Progenitor cell of endocrine pancreas (in vitro differentiated cells): ENCODE measurements at regions not wholly inside any gene's neighbourhood (a gene's known extent, or its start where the extent isn't known, plus 50 kb on each side); places are given as distances from the start of the nearest gene placed in this dataset.

Experiments
- DNase-seq: peaks from one replicate; pipeline ENCODE4 v3.0.0; 2021; ENCODE audit warnings: low spot score; ENCODE audit not compliant: unreplicated experiment
- H3K27ac Mint-ChIP-seq: 2 replicates; pipeline ENCODE4 v1.8.0; 2021; ENCODE audit warnings: mild to moderate bottlenecking, moderate library complexity, mixed read lengths
- H3K27me3 Mint-ChIP-seq: 2 replicates; pipeline ENCODE4 v1.8.0; 2021; ENCODE audit warnings: mixed read lengths
- H3K36me3 Mint-ChIP-seq: 2 replicates; pipeline ENCODE4 v1.8.0; 2022; ENCODE audit warnings: mixed read lengths; ENCODE audit not compliant: insufficient read depth
- H3K4me1 Mint-ChIP-seq: 2 replicates; pipeline ENCODE4 v1.8.0; 2021; ENCODE audit warnings: low read depth, mixed read lengths
- H3K4me3 Mint-ChIP-seq: 2 replicates; pipeline ENCODE4 v1.8.0; 2021; ENCODE audit warnings: low read depth, mild to moderate bottlenecking, moderate library complexity, mixed read lengths
- H3K9me3 Mint-ChIP-seq: 2 replicates; pipeline ENCODE4 v1.8.0; 2021; ENCODE audit warnings: low read depth, mixed read lengths
- CTCF ChIP-seq: fragments of 200-600 bp; sonication (generic); IDR thresholded peaks from one replicate; pipeline ENCODE4 v1.5.0; 2021; ENCODE audit warnings: antibody characterized with exemption, mild to moderate bottlenecking; ENCODE audit not compliant: unreplicated experiment

DNA sequence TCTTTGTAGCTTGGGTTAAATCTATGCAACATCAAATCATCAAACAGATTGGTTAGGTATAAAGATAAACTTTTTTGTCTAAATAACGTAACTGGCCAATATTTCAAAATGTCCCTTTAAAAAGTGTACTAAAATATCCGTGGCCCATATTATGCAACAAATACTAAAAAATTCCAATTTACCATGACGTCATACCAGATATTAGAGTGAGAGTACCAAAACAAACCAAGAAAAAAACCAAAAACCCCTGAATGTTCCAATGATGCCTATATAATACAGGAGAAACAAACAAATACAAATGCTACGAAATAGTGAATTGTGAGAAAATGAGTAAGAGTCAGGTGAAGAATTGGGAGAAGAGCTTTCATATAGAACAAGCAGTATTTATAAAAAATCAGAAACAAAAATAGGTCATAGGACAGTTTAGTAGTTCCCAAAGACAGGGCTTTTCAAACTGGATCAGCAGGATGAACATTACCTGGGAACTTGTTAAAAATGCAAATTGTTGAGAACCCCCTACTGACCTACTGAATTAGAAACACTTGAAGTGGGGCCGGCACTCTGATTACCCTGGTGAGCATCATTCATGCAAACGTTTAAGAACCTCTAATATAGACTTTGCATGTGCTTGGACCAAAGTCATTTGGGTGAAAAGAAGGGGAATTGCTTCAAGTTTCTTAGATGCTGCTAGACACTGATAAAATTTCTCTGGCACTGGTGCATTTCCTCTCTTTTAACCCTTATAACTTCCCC, 753.7 kb downstream of the DSC3 start:
- H3K27ac Mint-ChIP-seq = no peak overlapping the region
- H3K27me3 Mint-ChIP-seq = no peaks in the 10 kb centered on the region
- H3K4me1 Mint-ChIP-seq = no peaks in the 10 kb centered on the region
- TF ChIP-seq CTCF = no peak
- H3K36me3 Mint-ChIP-seq = no peaks in the 10 kb centered on the region
- H3K9me3 Mint-ChIP-seq = no peaks in the 10 kb centered on the region
- H3K4me3 Mint-ChIP-seq = no peak overlapping the region
- no peak for DNase-seq

DNA sequence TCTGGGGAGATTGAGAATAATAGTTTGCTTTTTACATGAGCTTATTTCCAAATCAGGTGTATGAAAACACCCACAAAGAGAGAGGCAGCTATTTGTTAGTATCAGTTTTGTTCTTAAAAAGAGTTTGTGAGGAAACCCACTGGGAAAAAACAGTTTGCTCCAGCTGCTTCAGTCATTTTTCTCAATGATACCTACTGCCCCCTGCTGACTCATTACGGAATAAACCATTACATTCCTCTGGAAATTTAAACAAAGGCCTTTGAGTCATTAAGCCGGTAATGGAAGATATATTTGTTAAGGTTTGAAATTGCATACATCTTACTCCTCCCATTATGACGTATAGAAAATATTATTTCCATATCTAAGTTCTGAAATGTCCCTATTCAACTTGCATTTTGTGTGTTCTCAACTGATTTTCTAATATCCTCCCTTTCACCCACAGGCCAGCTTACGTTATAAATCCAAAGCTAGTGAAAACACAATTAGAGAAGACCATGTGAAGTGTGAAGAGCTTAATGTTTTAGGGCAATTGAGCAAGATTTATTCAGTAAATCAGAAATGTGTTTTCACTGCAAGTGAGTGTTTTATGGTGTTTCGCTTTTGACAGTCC, 761.6 kb downstream of the DSC3 start:
- H3K36me3 Mint-ChIP-seq = no peaks in the 10 kb centered on the region
- H3K27ac Mint-ChIP-seq = no peak overlapping the region
- H3K4me1 Mint-ChIP-seq = peaks cover 7% of the 10 kb centered on the region
- no peak overlapping the region for H3K4me3 Mint-ChIP-seq
- peak; percentile 78 for TF ChIP-seq CTCF
- no peaks in the 10 kb centered on the region for H3K27me3 Mint-ChIP-seq
- no peak for DNase-seq
- H3K9me3 Mint-ChIP-seq = no peaks in the 10 kb centered on the region

- Mint-ChIP-seq H3K27ac (no peak overlapping the region), H3K4me3 (no peak overlapping the region), H3K36me3 (no peaks in the 10 kb centered on the region), H3K9me3 (no peaks in the 10 kb centered on the region), H3K27me3 (no peaks in the 10 kb centered on the region), H3K4me1 (peaks cover 7% of the 10 kb centered on the region)
- DNase-seq = no peak
- TF ChIP-seq CTCF = no peak
These were observed 762.4 kb downstream of the DSC3 start for GRCh38 chr18:30280186-30280585.

- no peaks in the 10 kb centered on the region for H3K9me3 Mint-ChIP-seq
- H3K36me3 Mint-ChIP-seq = no peaks in the 10 kb centered on the region
- no peak overlapping the region for H3K27ac Mint-ChIP-seq
- no peak overlapping the region for H3K4me3 Mint-ChIP-seq
- no peak for DNase-seq
- no peak for TF ChIP-seq CTCF
- peaks cover 7% of the 10 kb centered on the region for H3K4me1 Mint-ChIP-seq
- H3K27me3 Mint-ChIP-seq = no peaks in the 10 kb centered on the region
These were observed 764.9 kb downstream of the DSC3 start for GRCh38 chr18:30277676-30278075.

DNA sequence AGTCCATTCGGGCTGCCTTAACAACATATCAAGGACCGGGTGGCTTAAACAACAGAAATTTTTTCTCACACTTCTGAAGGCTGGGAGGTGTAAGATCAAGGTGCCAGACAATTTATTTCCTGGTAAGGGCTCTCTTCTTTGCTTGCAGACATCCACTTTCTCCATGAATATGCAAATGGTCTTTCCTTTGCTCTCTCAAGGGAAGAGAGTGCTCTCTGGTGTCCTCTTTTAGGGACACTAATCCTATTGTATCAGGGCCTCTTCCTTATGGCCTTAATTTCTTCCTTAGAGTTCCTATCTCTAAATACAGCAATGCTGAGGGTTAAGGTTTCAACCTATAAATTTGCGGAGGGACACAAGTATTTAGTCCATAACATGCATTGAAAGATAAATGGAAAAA, 770.8 kb downstream of the DSC3 start:
- TF ChIP-seq CTCF = no peak
- H3K9me3 Mint-ChIP-seq = no peaks in the 10 kb centered on the region
- H3K4me1 Mint-ChIP-seq = no peaks in the 10 kb centered on the region
- no peak overlapping the region for H3K27ac Mint-ChIP-seq
- H3K4me3 Mint-ChIP-seq = no peak overlapping the region
- H3K27me3 Mint-ChIP-seq = no peaks in the 10 kb centered on the region
- DNase-seq = no peak
- no peaks in the 10 kb centered on the region for H3K36me3 Mint-ChIP-seq
